Retinal pigment epithelial cell (primary cell): ENCODE measurements at regions not wholly inside any gene's neighbourhood (a gene's known extent, or its start where the extent isn't known, plus 50 kb on each side); places are given as distances from the start of the nearest gene placed in this dataset.

ENCODE experiments used
- DNase-seq: peaks from one replicate; pipeline ENCODE4 v3.0.0-alpha.2; 2010; ENCODE audit warnings: low read depth
- H3K4me3 ChIP-seq: 2 replicates; pipeline ENCODE4 v1.5.1; 2011; ENCODE audit warnings: mild to moderate bottlenecking, low read length, control low read depth, moderate library complexity
- CTCF ChIP-seq: conservative IDR thresholded peaks from 2 replicates; pipeline ENCODE4 v1.5.1; 2011; ENCODE audit warnings: low read depth, low read length, control low read depth, inconsistent platforms

- DNase-seq, result no peak
- no peak overlapping the region for H3K4me3 ChIP-seq
- no peak for TF ChIP-seq CTCF
Measured at GRCh38 chr14:48005986-48006385, 330.6 kb upstream of the MDGA2 start.

- no peak overlapping the region for H3K4me3 ChIP-seq
- TF ChIP-seq CTCF, result no peak
- DNase-seq, result no peak
Measured at GRCh38 chr14:47993883-47994282, 318.5 kb upstream of the MDGA2 start.

- TF ChIP-seq CTCF, result no peak
Measured at GRCh38 chr14:47988175-47988574, 312.8 kb upstream of the MDGA2 start.

GRCh38 chr14:47978871-47979270 is 303.5 kb upstream of the MDGA2 start:
- DNase-seq, result no peak
- no peak overlapping the region for H3K4me3 ChIP-seq
- no peak for TF ChIP-seq CTCF

More at GRCh38 chr14:47988175-47988574, 312.8 kb upstream of the MDGA2 start:
- no peak overlapping the region for H3K4me3 ChIP-seq
- no peak for DNase-seq

- no peak for TF ChIP-seq CTCF
- no peak overlapping the region for H3K4me3 ChIP-seq
Measured at GRCh38 chr14:47976139-47976538, 300.7 kb upstream of the MDGA2 start.

GRCh38 chr14:47966076-47966810 is 290.8 kb upstream of the MDGA2 start:
- no peak for TF ChIP-seq CTCF
- no peak overlapping the region for H3K4me3 ChIP-seq
- DNase-seq, result no peak

More at GRCh38 chr14:47976139-47976538, 300.7 kb upstream of the MDGA2 start:
- no peak for DNase-seq

GRCh38 chr14:47961634-47962033 is 286.2 kb upstream of the MDGA2 start:
- DNase-seq, result no peak
- no peak for TF ChIP-seq CTCF
- H3K4me3 ChIP-seq, result no peak overlapping the region
